ENCODE measurements at regions not wholly inside any gene's neighbourhood (a gene's known extent, or its start where the extent isn't known, plus 50 kb on each side); places are given as distances from the start of the nearest gene placed in this dataset.

- H3K4me3 ChIP-seq = no peak overlapping the region
- H3K9me3 ChIP-seq = no peaks in the 10 kb centered on the region
- no peak overlapping the region for H3K27ac ChIP-seq
- 100% methylated on average over 1 of the region's 1 CpG; no CpG with 5 or more reads in 1 of the 2 donors for WGBS, 2 donors (ENCODE audit: low coverage in 1 of 2)
- no peaks in the 10 kb centered on the region for H3K36me3 ChIP-seq
- TF ChIP-seq EP300 (IDR thresholded peaks at IDR 0.05) (no peak), CTCF (IDR thresholded peaks at IDR 0.05) (no peak), POLR2A (IDR thresholded peaks at IDR 0.05) (no peak), POLR2AphosphoS5 (IDR thresholded peaks at IDR 0.05) (no peak)
- no peaks in the 10 kb centered on the region for H3K4me1 ChIP-seq
- H3K27me3 ChIP-seq = no peaks in the 10 kb centered on the region
- no peak for ATAC-seq
Observed at GRCh38 chr2:224137208-224137607, 98.1 kb upstream of the SERPINE2 start.

- 83% methylated on average over 2 of the region's 4 CpGs; no CpG with 5 or more reads in 1 of the 2 donors for WGBS, 2 donors (ENCODE audit: low coverage in 1 of 2)
- Histone ChIP-seq H3K36me3 (no peaks in the 10 kb centered on the region), H3K27ac (no peak overlapping the region), H3K4me3 (no peak overlapping the region), H3K9me3 (no peaks in the 10 kb centered on the region), H3K27me3 (no peaks in the 10 kb centered on the region), H3K4me1 (no peaks in the 10 kb centered on the region)
- ATAC-seq = no peak
- TF ChIP-seq EP300 (IDR thresholded peaks at IDR 0.05) = no peak
- no peak for TF ChIP-seq CTCF (IDR thresholded peaks at IDR 0.05)
- TF ChIP-seq POLR2AphosphoS5 (IDR thresholded peaks at IDR 0.05) = no peak
- no peak for TF ChIP-seq POLR2A (IDR thresholded peaks at IDR 0.05)
Observed at GRCh38 chr2:224136396-224136795, 97.3 kb upstream of the SERPINE2 start.

- WGBS, 2 donors (ENCODE audit: low coverage in 1 of 2) = 86 to 90% methylated on average over 2 to 4 of the region's 5 CpGs
- ATAC-seq = no peak
- Histone ChIP-seq H3K27me3 (no peaks in the 10 kb centered on the region), H3K9me3 (no peaks in the 10 kb centered on the region), H3K4me1 (no peaks in the 10 kb centered on the region), H3K4me3 (no peak overlapping the region), H3K36me3 (no peaks in the 10 kb centered on the region), H3K27ac (no peak overlapping the region)
- no peak for TF ChIP-seq POLR2AphosphoS5 (IDR thresholded peaks at IDR 0.05)
- TF ChIP-seq POLR2A (IDR thresholded peaks at IDR 0.05) = no peak
- TF ChIP-seq EP300 (IDR thresholded peaks at IDR 0.05) = no peak
- no peak for TF ChIP-seq CTCF (IDR thresholded peaks at IDR 0.05)
Observed at GRCh38 chr2:224135881-224136280, 96.8 kb upstream of the SERPINE2 start.

- WGBS, 2 donors (ENCODE audit: low coverage in 1 of 2) = 93 to 97% methylated on average over 3 to 4 of the region's 4 CpGs
Observed at GRCh38 chr2:224134003-224134734, 95.1 kb upstream of the SERPINE2 start.

GRCh38 chr2:224133387-224133786 lies 94.3 kb upstream of the SERPINE2 start:
- Histone ChIP-seq H3K27ac (no peak overlapping the region), H3K36me3 (no peaks in the 10 kb centered on the region), H3K4me1 (no peaks in the 10 kb centered on the region), H3K9me3 (no peaks in the 10 kb centered on the region), H3K4me3 (no peak overlapping the region), H3K27me3 (no peaks in the 10 kb centered on the region)
- no peak for ATAC-seq
- 68% methylated on average over 4 of the region's 4 CpGs; no CpG with 5 or more reads in 1 of the 2 donors for WGBS, 2 donors (ENCODE audit: low coverage in 1 of 2)
- no peak for TF ChIP-seq EP300 (IDR thresholded peaks at IDR 0.05)
- TF ChIP-seq POLR2A (IDR thresholded peaks at IDR 0.05) = no peak
- TF ChIP-seq POLR2AphosphoS5 (IDR thresholded peaks at IDR 0.05) = no peak
- TF ChIP-seq CTCF (IDR thresholded peaks at IDR 0.05) = no peak

More at GRCh38 chr2:224134003-224134734, 95.1 kb upstream of the SERPINE2 start:
- no peaks in the 10 kb centered on the region for H3K9me3 ChIP-seq
- no peak overlapping the region for H3K27ac ChIP-seq
- no peak overlapping the region for H3K4me3 ChIP-seq
- H3K4me1 ChIP-seq = no peaks in the 10 kb centered on the region
- TF ChIP-seq POLR2AphosphoS5 (IDR thresholded peaks at IDR 0.05) (no peak), EP300 (IDR thresholded peaks at IDR 0.05) (no peak), POLR2A (IDR thresholded peaks at IDR 0.05) (no peak)
- no peaks in the 10 kb centered on the region for H3K27me3 ChIP-seq
- no peaks in the 10 kb centered on the region for H3K36me3 ChIP-seq
- ATAC-seq = no peak

Data from gastroesophageal sphincter (tissue), 4 donors.